NCI-H187 (cell line): ENCODE measurements at regions not wholly inside any gene's neighbourhood (a gene's known extent, or its start where the extent isn't known, plus 50 kb on each side); places are given as distances from the start of the nearest gene placed in this dataset.
"Not testable (repeated sequence)": the region's sequence is repeated elsewhere in the genome, so short reads cannot be mapped to it uniquely, and the experiment has no call there.

Source experiments
- DNase-seq, 2 experiments: peaks; one replicate each; lab custom pipeline; 2025; lab: John Stamatoyannopoulos, UW

GRCh38 chr11:97557399-97557798 lies 1167.6 kb downstream of the JRKL start:
- DNase-seq = no peak

DNA sequence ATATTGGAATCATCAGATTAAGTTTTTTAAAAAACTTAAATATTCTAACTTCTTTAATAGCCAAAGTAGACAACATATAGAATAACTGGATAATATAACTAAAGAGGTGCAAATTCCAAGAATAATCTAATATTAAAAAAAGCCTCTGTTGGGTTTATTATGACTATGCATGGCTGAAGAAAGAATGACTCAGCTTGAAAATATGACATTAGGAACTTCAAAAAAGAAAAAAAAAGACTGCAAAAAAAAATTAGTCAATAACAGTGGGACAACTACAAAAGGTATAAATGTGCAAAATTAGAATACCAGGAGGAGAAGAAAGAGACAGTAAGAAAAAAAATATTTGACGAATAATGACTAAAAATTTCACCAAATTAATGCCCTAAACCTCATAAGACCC lies 1178.0 kb downstream of the JRKL start:
- DNase-seq = no peak

- DNase-seq = no peak
These were observed 1180.8 kb downstream of the JRKL start for GRCh38 chr11:97570636-97571035.

DNA sequence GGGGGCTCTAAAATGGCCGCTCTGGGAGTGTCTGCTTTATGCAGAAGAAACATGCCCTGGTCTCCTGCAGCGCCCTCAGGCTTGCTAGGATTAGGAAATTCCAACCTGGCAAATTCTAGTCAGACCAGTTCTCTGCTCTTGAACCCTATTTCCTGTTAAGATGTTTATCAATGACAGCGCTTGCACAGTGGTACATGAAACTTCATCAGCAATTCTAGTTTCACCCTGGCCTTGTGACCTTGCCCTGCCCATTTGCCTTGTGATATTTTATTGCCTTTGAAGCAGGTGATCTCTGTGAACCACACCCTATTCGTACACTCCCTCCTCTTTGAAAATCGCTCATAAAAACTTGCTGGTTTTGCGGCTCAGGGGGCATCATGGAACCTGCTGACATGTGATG lies 1184.0 kb downstream of the JRKL start:
- not testable (repeated sequence) for DNase-seq

DNA sequence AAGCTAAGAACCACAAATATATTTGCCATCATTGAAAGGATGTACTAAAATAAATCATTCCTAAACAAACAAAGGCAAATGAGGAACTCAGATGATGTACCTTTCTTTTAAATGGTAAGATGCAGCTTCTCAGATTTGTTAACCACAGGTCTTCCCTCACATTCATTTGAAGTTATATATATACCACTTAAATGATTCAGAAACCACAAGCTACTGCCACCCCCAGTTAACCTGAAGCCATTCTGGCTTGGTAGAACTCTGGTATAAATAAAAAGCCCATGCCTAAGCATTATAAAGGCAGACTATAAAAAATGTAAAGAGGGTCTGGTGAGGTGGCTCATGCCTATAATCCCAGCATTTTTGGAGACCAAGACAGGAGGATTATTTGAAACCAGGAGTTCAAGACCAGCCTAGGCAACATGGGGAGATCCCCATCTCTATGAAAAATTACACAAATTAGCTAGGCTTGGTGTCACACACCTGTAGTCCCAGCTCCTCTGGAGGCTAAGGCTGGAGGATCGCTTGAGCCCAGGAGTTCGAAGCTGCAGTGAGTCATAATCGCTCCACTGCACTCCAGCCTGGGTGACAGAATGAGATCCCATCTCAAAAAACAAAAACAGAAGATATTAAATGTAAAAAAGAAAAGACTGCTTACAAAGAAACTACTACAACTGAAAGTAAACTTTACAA lies 1185.3 kb downstream of the JRKL start:
- no peak for DNase-seq

GRCh38 chr11:97607291-97608000 lies 1217.6 kb downstream of the JRKL start:
- DNase-seq = no peak

GRCh38 chr11:97610000-97610399 lies 1220.2 kb downstream of the JRKL start:
- DNase-seq = no peak

- DNase-seq = no peak
These were observed 1221.0 kb downstream of the JRKL start for GRCh38 chr11:97610854-97611253.

DNA sequence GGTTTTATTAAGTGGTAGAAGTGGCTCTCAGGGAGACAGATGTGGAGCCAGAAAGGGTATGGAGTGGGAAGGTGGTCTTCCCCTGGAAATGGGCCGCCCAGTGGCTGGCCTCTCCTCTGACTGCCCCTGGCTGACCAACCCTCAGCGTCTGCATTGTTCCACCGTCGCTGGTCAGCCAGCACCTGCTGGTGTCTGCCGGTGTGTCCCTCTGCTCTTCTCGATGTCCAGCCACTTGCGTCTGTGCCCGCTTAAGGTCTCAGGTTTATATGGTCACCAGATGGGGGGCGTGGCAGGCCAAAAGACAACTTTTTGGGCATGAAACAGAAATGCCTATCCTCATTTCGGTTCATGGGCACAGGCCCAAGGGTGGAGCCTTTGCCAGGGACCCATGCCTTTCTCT lies 1221.5 kb downstream of the JRKL start:
- DNase-seq = no peak

DNA sequence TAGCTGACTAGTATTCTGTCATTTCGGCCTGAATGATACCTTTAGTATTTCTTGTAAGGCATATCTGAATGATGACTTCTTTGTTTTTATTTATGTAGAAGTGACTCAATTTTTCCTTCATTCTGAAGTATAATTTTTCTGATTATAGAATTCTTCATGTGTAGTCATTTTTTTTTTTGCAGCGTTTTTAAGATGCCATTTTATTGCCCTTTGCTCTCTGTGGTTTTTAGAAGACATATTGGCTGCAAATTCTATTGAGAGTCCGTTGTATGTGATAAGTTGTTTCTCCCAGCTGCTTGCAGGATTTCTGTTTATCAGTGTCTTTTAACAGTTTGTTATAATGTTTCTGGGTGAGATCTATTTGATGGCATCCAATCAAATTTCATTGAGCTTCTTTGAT lies 1224.8 kb downstream of the JRKL start:
- DNase-seq = no peak

GRCh38 chr11:97615546-97615945 lies 1225.7 kb downstream of the JRKL start:
- no peak for DNase-seq

DNA sequence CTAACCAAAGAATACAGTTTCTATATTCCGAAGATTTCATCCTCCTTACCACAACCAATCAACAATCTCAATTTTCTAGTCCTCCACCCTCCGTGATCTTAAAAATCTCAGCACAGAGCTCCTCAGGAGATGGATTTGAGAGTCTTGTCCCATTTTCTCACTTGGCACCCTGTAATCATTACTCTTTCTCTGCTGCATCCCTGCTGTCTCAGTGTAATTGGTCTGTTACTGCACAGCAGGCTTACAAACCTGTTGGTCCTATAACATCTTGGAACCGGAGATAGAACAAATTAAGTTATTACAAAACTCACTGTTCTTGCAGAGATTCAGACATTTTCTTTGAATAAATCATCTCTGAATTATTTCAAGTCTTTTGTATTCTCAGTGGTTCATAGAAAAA lies 1227.2 kb downstream of the JRKL start:
- no peak for DNase-seq

GRCh38 chr11:97620007-97620406 lies 1230.2 kb downstream of the JRKL start:
- no peak for DNase-seq

DNA sequence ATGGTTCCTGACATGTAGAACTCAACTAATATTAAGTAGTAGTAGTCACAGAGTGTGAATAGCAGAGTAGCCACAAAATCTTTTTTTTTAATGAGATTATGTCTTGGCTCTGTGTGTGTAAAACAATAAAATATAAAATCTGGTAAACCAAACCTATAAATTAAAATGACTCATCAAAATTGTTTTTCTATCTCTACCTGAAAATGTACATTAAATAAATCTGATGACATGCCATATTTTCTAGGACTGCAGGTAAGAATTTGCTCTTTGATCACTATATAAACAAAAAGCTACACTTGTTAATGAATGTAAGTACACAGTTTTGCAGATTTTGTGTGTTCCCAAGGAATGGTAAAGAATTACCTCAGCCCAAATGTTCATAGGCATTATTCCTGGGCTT lies 1231.5 kb downstream of the JRKL start:
- DNase-seq = no peak

DNA sequence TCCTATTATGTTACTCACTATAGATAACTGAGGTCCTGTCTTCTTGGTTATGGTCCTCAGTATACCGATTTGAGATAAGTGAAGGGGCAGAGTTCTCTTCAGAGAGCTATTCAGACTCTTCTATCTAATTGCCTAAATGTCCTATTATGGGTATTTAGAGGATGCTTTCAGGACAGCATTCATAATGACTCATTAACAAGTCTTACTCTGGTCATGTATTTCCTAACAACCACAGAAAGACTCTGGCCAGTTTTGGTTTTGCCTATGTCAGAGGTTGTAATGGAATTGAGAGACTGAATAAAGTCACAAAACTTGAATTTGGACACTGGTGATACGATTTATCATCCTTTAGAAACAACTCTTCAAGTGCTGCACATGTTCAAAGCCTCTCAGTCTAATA lies 1233.0 kb downstream of the JRKL start:
- no peak for DNase-seq

DNA sequence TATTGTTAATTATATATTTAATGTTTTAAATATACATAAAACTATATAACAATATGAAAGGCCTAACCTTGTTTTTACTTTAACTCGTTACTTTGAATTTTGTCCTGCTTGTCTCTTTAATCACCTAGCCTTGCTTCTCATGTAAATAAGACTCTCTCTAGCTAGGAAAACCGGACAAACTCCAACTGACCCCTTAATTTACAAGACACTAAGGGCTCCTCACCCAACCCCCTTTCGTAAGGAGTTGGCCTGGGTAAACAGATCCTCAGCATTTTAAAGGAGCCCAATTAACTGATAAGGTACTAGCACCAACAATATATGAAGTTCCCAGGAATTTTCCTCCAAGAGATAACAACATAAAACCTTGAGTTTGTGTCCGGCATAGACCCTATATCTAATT lies 1246.9 kb downstream of the JRKL start:
- DNase-seq = not testable (repeated sequence)

- no peak for DNase-seq
These were observed 1247.9 kb downstream of the JRKL start for GRCh38 chr11:97637701-97638100.

DNA sequence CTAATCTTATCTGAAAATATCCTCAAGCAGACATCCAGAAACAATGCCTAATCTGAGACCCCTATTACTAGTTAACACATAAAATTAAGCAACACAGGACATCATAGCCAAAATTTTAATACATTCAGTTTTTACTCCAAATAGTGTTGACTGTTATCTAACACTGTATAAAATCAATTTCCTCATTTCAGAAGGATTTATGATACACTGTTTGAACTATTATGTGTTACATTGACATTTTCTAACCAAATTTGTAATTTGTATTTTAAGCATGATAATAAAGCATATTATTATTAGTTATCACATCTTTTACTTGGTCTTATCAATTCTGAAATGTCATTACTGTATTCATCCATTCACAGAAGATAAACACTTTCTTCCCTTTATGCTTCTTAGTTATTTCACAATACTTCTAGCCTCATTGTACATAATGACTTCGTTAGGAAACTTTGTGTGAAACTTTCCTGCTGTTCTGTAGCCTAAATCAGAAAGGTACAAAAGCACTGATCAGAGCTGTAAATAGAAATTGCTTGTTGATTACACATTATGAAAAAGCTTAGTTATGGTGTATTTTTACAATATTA lies 1248.9 kb downstream of the JRKL start:
- DNase-seq = no peak

DNA sequence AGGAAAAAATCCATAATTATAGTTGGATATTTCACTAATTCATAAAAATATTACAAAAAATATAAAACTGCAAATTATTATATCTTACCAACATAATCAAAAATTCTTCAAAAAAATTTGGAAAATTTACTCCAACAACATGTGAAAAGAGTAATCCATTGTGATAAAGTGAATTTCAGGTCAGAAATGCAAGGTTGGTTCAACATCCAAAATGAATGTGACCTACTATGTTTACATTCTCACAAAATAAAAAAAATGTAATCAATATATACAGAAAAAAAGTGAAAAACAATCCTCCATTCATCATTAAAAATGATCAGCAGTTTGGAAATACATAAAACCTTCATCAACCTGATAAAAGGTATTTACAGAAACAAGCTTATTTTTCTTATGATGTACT lies 1252.2 kb downstream of the JRKL start:
- no peak for DNase-seq

DNA sequence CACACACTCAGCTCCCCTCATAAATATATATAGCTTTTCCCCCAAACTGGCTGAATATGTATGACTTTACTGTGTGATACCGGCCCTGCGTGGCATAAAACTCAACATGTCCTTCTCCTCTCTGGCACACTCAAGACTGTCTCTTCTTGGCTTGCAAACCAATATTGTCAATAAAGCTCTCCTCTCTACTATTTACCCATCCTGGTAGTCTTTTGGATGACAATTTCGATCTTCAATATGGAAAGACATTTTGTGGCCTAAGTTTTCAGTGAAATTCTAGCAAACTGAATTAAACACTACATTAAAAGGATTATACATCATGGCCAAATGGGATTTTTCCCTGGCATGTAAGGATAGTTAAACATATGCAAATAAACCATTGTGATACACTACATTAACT lies 1255.9 kb downstream of the JRKL start:
- no peak for DNase-seq

- DNase-seq = no peak
These were observed 1266.5 kb downstream of the JRKL start for GRCh38 chr11:97656356-97656755.

DNA sequence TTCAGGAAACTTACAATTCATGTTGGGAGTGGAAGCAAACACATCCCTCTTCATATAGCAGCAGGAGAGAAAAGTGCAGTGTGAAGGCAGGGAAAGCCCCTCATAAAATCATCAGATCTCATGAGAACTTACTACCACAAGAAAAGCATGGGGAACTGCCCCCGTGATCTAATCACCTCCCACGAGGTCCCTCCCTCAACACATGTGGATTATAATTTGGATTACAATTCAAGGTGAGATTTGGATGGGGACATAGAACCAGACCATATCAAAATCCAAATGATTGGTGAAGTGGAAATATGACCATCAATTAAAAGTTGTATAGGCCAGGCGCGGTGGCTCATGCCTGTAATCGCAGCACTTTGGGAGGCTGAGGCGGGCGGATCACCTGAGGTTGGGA lies 1268.0 kb downstream of the JRKL start:
- DNase-seq = no peak

DNA sequence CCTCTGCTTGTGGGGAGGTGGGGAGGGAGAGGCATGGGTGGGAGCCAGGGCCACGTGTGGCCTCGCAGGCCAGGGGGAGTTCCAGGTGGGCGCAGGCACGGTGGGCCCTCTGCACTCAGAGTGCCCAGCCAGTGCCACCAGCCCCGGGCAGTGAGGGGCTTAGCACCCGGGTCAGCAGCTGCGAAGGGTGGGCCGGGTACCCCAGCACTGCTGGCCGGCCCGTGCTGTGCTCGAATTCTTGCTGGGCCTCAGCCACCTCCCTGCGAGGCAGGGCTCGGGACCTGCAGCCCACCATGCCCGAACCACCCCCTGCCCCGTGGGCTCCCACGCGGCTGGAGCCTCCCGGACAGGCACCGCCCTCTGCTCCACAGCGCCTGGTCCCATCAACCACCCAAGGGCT lies 1277.2 kb downstream of the JRKL start:
- no peak for DNase-seq

- no peak for DNase-seq
These were observed 1293.9 kb downstream of the JRKL start for GRCh38 chr11:97683733-97684132.
